HEK293 (cell line): ENCODE measurements at regions not wholly inside any gene's neighbourhood (a gene's known extent, or its start where the extent isn't known, plus 50 kb on each side); places are given as distances from the start of the nearest gene placed in this dataset.

Source experiments
- CTCF ChIA-PET: fragments of 350-600 bp; formaldehyde crosslinking; extraction: SDS; loops from one replicate; lab custom pipeline; 2021; ENCODE audit warnings: antibody characterized with exemption; lab: Yijun Ruan, JAX
- POLR2A ChIA-PET: fragments of 300-600 bp; formaldehyde crosslinking; extraction: SDS; loops from one replicate; lab custom pipeline; 2020; ENCODE audit warnings: antibody characterized with exemption, inconsistent platforms; lab: Yijun Ruan, JAX
- H3K27ac ChIP-seq: fragments of 200-500 bp; sonication (Bioruptor generic); 2 replicates; pipeline ENCODE4 v1.5.1; 2014; ENCODE audit warnings: low read depth, low read length, control low read depth, inconsistent platforms; ENCODE audit errors: extremely low read depth
- H3K36me3 ChIP-seq, 2 experiments: fragments of 200-500 bp in 1 of 2; sonication (Bioruptor generic) in 1 of 2; 1 replicate in 1 of 2; 2 replicates in 1 of 2; pipeline ENCODE4 v1.5.1; 2014 to 2017; ENCODE audit warnings: inconsistent platforms in 2 of 2, low read length in 2 of 2; ENCODE audit not compliant: control insufficient read depth in 2 of 2, insufficient read depth in 1 of 2
- H3K4me1 ChIP-seq: fragments of 200-500 bp; sonication (Bioruptor generic); 2 replicates; pipeline ENCODE4 v1.5.1; 2014; ENCODE audit warnings: mild to moderate bottlenecking, low read length, inconsistent platforms; ENCODE audit not compliant: control insufficient read depth, insufficient read depth
- H3K4me3 ChIP-seq: 2 replicates; pipeline ENCODE4 v1.5.1; 2011; ENCODE audit warnings: low read depth, mild to moderate bottlenecking, control low read depth, low read length, moderate library complexity
- H3K9me3 ChIP-seq: fragments of 200-500 bp; sonication (Bioruptor generic); 2 replicates; pipeline ENCODE4 v1.5.1; 2014; ENCODE audit warnings: low read depth, low read length, inconsistent platforms; ENCODE audit not compliant: control insufficient read depth, insufficient read depth
- BCL6B ChIP-seq: fragments of 450-650 bp; formaldehyde crosslinking; IDR thresholded peaks from 2 replicates; pipeline ENCODE4 v1.5.1; 2017; ENCODE audit warnings: missing biosample characterization, missing genetic modification characterization
- CTCF ChIP-seq: fragments of 450-650 bp; formaldehyde crosslinking; IDR thresholded peaks from 2 replicates; pipeline ENCODE4 v1.5.1; 2016; ENCODE audit warnings: missing biosample characterization, missing genetic modification characterization
- FEZF1 ChIP-seq: fragments of 450-650 bp; formaldehyde crosslinking; IDR thresholded peaks from 2 replicates; pipeline ENCODE4 v1.5.1; 2016; ENCODE audit warnings: missing biosample characterization, missing genetic modification characterization
- HOXD13 ChIP-seq: sonication (generic); formaldehyde crosslinking; IDR thresholded peaks from 2 replicates; pipeline ENCODE4 v1.8.0; 2022; ENCODE audit warnings: missing genetic modification reagents, borderline replicate concordance
- PRDM2 ChIP-seq: fragments of 450-650 bp; formaldehyde crosslinking; IDR thresholded peaks from 2 replicates; pipeline ENCODE4 v1.5.1; 2016; ENCODE audit warnings: missing biosample characterization, missing genetic modification characterization, borderline replicate concordance
- YY1 ChIP-seq: fragments of 450-650 bp; formaldehyde crosslinking; IDR thresholded peaks from 2 replicates; pipeline ENCODE4 v1.5.1; 2018; ENCODE audit warnings: missing biosample characterization, missing genetic modification characterization
- ZBTB21 ChIP-seq: fragments of 450-650 bp; formaldehyde crosslinking; IDR thresholded peaks from 2 replicates; pipeline ENCODE4 v1.5.1; 2017; ENCODE audit warnings: missing biosample characterization, missing genetic modification characterization
- ZBTB26 ChIP-seq: fragments of 450-650 bp; formaldehyde crosslinking; optimal IDR thresholded peaks from 2 replicates; pipeline ENCODE3; 2016; ENCODE audit warnings: missing biosample characterization, mild to moderate bottlenecking, missing genetic modification characterization
- ZBTB7A ChIP-seq: fragments of 450-650 bp; formaldehyde crosslinking; IDR thresholded peaks from 2 replicates; pipeline ENCODE4 v1.5.1; 2016; ENCODE audit warnings: low read depth, missing biosample characterization, missing genetic modification characterization
- ZBTB8A ChIP-seq: fragments of 450-650 bp; formaldehyde crosslinking; IDR thresholded peaks from 2 replicates; pipeline ENCODE4 v1.5.1; 2016; ENCODE audit warnings: missing biosample characterization, missing genetic modification characterization
- ZFHX2 ChIP-seq: fragments of 450-650 bp; formaldehyde crosslinking; conservative IDR thresholded peaks from 2 replicates; pipeline ENCODE4 v1.5.1; 2016; ENCODE audit warnings: missing biosample characterization, missing genetic modification characterization
- ZFP69B ChIP-seq: fragments of 450-650 bp; formaldehyde crosslinking; IDR thresholded peaks from 2 replicates; pipeline ENCODE4 v1.5.1; 2016; ENCODE audit warnings: missing biosample characterization, missing genetic modification characterization
- ZNF121 ChIP-seq: fragments of 450-650 bp; formaldehyde crosslinking; IDR thresholded peaks from 2 replicates; pipeline ENCODE4 v1.5.1; 2016; ENCODE audit warnings: missing biosample characterization, missing genetic modification characterization
- ZNF140 ChIP-seq: fragments of 450-650 bp; formaldehyde crosslinking; IDR thresholded peaks from 2 replicates; pipeline ENCODE4 v1.5.1; 2016; ENCODE audit warnings: missing biosample characterization, missing genetic modification characterization
- ZNF214 ChIP-seq: fragments of 450-650 bp; formaldehyde crosslinking; IDR thresholded peaks from 2 replicates; pipeline ENCODE4 v1.5.1; 2017; ENCODE audit warnings: missing biosample characterization, mild to moderate bottlenecking, missing genetic modification characterization, borderline replicate concordance
- ZNF24 ChIP-seq: fragments of 450-650 bp; formaldehyde crosslinking; IDR thresholded peaks from 2 replicates; pipeline ENCODE4 v1.5.1; 2016; ENCODE audit warnings: missing biosample characterization, missing genetic modification characterization
- ZNF37A ChIP-seq: fragments of 450-650 bp; IDR thresholded peaks from 2 replicates; pipeline ENCODE4 v1.5.1; 2018; ENCODE audit warnings: missing biosample characterization, missing genetic modification characterization
- ZNF394 ChIP-seq: fragments of 450-650 bp; formaldehyde crosslinking; IDR thresholded peaks from 2 replicates; pipeline ENCODE4 v1.5.1; 2016; ENCODE audit warnings: missing biosample characterization, missing genetic modification characterization, mild to moderate bottlenecking, moderate library complexity, borderline replicate concordance
- ZNF639 ChIP-seq: fragments of 450-650 bp; formaldehyde crosslinking; IDR thresholded peaks from 2 replicates; pipeline ENCODE4 v1.5.1; 2016; ENCODE audit warnings: missing biosample characterization, missing genetic modification characterization
- ZNF792 ChIP-seq: fragments of 450-650 bp; formaldehyde crosslinking; IDR thresholded peaks from 2 replicates; pipeline ENCODE4 v1.5.1; 2016; ENCODE audit warnings: missing biosample characterization, missing genetic modification characterization
- ZNF837 ChIP-seq: fragments of 450-650 bp; formaldehyde crosslinking; IDR thresholded peaks from 2 replicates; pipeline ENCODE4 v1.5.1; 2016; ENCODE audit warnings: missing biosample characterization, missing genetic modification characterization
- TF ChIP-seq, protein P1 (sequence below): sonication (generic); formaldehyde crosslinking; IDR thresholded peaks from 2 replicates; pipeline ENCODE4 v1.8.1; 2022; ENCODE audit warnings: mild to moderate bottlenecking, moderate library complexity, missing genetic modification reagents
- TF ChIP-seq, protein P2 (sequence below): fragments of 450-650 bp; formaldehyde crosslinking; IDR thresholded peaks from 2 replicates; pipeline ENCODE4 v1.5.1; 2017; ENCODE audit warnings: missing biosample characterization, missing genetic modification characterization

DNA sequence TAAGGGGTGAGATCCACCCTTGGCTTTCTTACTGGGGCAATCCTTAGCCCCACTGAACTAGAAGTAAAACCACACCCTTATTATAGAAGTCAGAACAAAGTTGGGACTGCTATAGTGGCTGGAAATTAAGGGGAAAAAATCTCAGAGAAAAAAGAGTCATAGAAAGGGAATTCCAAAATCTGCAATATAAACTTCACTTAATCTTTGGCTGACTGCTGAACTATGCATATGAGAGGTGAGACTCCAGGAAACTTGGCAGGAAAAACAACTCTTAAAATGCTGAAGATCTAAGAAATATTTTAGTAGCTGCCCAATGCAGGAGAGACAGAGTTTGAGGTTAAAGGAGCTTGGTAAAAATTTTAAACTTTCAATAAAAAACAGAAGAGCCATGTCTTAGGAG, 201.8 kb upstream of the FN1 start (continued):
- no peak for TF ChIP-seq ZNF121 (tag by site-specific recombination)
- TF ChIP-seq, protein P1, sequence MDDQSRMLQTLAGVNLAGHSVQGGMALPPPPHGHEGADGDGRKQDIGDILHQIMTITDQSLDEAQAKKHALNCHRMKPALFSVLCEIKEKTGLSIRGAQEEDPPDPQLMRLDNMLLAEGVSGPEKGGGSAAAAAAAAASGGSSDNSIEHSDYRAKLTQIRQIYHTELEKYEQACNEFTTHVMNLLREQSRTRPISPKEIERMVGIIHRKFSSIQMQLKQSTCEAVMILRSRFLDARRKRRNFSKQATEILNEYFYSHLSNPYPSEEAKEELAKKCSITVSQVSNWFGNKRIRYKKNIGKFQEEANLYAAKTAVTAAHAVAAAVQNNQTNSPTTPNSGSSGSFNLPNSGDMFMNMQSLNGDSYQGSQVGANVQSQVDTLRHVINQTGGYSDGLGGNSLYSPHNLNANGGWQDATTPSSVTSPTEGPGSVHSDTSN (CRISPR knock-in tag), result no peak
- TF ChIP-seq, protein P2, sequence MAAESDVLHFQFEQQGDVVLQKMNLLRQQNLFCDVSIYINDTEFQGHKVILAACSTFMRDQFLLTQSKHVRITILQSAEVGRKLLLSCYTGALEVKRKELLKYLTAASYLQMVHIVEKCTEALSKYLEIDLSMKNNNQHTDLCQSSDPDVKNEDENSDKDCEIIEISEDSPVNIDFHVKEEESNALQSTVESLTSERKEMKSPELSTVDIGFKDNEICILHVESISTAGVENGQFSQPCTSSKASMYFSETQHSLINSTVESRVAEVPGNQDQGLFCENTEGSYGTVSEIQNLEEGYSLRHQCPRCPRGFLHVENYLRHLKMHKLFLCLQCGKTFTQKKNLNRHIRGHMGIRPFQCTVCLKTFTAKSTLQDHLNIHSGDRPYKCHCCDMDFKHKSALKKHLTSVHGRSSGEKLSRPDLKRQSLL (tag by site-specific recombination), result no peak

- ChIA-PET POLR2A (no interaction called here), CTCF (no interaction called here)
- H3K4me3 ChIP-seq, result no peak overlapping the region
- no peaks in the 10 kb centered on the region for H3K36me3 ChIP-seq
- H3K9me3 ChIP-seq, result no peaks in the 10 kb centered on the region
- no peaks in the 10 kb centered on the region for H3K4me1 ChIP-seq
- TF ChIP-seq YY1 (tag by site-specific recombination) (no peak), ZNF792 (tag by site-specific recombination) (no peak), ZNF24 (tag by site-specific recombination) (no peak), ZNF140 (no peak), FEZF1 (tag by site-specific recombination) (no peak), ZBTB7A (no peak), ZNF394 (tag by site-specific recombination) (no peak), ZBTB26 (no peak), PRDM2 (tag by site-specific recombination) (no peak), ZNF214 (tag by site-specific recombination) (no peak), ZNF37A (tag by site-specific recombination) (no peak), ZBTB21 (tag by site-specific recombination) (no peak), ZFP69B (tag by site-specific recombination) (no peak), ZBTB8A (no peak), CTCF (tag by site-specific recombination) (no peak), ZNF639 (tag by site-specific recombination) (no peak), ZNF837 (tag by site-specific recombination) (no peak), ZFHX2 (tag by site-specific recombination) (no peak), HOXD13 (CRISPR knock-in tag) (no peak), BCL6B (no peak)
- H3K27ac ChIP-seq, result no peak overlapping the region
These were observed 200.9 kb upstream of the FN1 start for GRCh38 chr2:215636816-215637215.
